ENCODE measurements at regions not wholly inside any gene's neighbourhood (a gene's known extent, or its start where the extent isn't known, plus 50 kb on each side); places are given as distances from the start of the nearest gene placed in this dataset.

DNA sequence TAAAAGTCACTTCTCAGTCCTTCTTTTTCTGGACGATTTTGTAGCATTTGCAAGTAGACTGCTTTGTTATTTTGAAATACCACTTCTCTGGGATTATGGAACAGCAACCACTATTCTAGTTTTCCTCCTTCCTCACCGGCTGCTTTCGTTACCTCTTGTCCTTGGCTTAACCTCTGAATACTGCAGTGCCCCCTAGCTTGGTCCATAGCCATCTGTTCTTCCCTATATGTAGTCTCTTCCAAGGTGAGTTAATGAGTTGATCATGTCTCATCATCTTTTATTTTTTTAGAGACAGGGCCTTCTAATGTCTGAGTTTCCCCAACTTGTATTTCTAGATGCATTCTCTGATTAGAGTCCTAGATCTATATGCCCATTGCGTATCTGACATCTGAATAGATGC lies 694.3 kb downstream of the NTRK3 start:
- ChIA-PET CTCF (no interaction called here), POLR2A (ENCODE audit: unreplicated experiment) (no interaction called here)
- no peak overlapping the region for H2BK20ac ChIP-seq (ENCODE audit: low read depth, low read length)
- no peak overlapping the region for H3K27ac ChIP-seq (ENCODE audit: insufficient read depth, low read length)
- H3K18ac ChIP-seq (ENCODE audit: low read depth, low read length) = no peak overlapping the region
- H3K9me1 ChIP-seq (ENCODE audit: insufficient read depth, low read length) = no peaks in the 10 kb centered on the region
- no peak overlapping the region for H3K4me2 ChIP-seq (ENCODE audit: low read depth, low read length)
- no peaks in the 10 kb centered on the region for H3K36me3 ChIP-seq (ENCODE audit: control insufficient read depth, insufficient read depth, low read length)
- H2BK15ac ChIP-seq (ENCODE audit: low read depth, low read length) = no peak overlapping the region
- H3K9ac ChIP-seq (ENCODE audit: low read depth, low read length) = no peak overlapping the region
- H2BK120ac ChIP-seq (ENCODE audit: low read depth, low read length) = no peak overlapping the region
- H3K79me1 ChIP-seq (ENCODE audit: low read depth in 1 of 2, low read length in 2 of 2) = no peaks in the 10 kb centered on the region
- H4K8ac ChIP-seq (ENCODE audit: low read depth in 2 of 2, low read length in 2 of 2) = no peak overlapping the region
- no peaks in the 10 kb centered on the region for H3K4me1 ChIP-seq (ENCODE audit: control insufficient read depth, insufficient read depth, low read length)
- intact Hi-C loops (cut with micrococcal nuclease) (no loop called here), dilution Hi-C loops (cut with HindIII; ENCODE audit: low sequenced_read_pairs, unreplicated experiment) (no loop called here), in situ Hi-C loops (cut with MboI; ENCODE audit: low sequenced_read_pairs) (no loop called here)
- DNase-seq (no peak), ATAC-seq (ENCODE audit: low read depth) (no peak)
- no peak overlapping the region for H3K4ac ChIP-seq (ENCODE audit: low read depth, low read length)
- H2BK5ac ChIP-seq (ENCODE audit: low read depth, low read length, poor library complexity, severe bottlenecking) = no peak overlapping the region
- no peaks in the 10 kb centered on the region for H4K20me1 ChIP-seq (ENCODE audit: insufficient read depth, low read length)
- no peak overlapping the region for H2AK5ac ChIP-seq (ENCODE audit: low read depth, low read length)
- no peak overlapping the region for H3K4me3 ChIP-seq (ENCODE audit: insufficient read depth, low read depth, low read length)
- no peak overlapping the region for H4K5ac ChIP-seq (ENCODE audit: low read depth, low read length)
- no peak for TF ChIP-seq MXI1 (IDR thresholded peaks at IDR 0.05; ENCODE audit: borderline replicate concordance, low read depth, low read length)
- no peak for TF ChIP-seq CEBPB (IDR thresholded peaks at IDR 0.05; ENCODE audit: low read depth, low read length)
- TF ChIP-seq RCOR1 (IDR thresholded peaks at IDR 0.05; ENCODE audit: insufficient replicate concordance, low read length) = no peak
- TF ChIP-seq, protein P1, sequence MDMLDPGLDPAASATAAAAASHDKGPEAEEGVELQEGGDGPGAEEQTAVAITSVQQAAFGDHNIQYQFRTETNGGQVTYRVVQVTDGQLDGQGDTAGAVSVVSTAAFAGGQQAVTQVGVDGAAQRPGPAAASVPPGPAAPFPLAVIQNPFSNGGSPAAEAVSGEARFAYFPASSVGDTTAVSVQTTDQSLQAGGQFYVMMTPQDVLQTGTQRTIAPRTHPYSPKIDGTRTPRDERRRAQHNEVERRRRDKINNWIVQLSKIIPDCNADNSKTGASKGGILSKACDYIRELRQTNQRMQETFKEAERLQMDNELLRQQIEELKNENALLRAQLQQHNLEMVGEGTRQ (IDR thresholded peaks at IDR 0.05; ENCODE audit: low read depth, low read length) = no peak
- TF ChIP-seq RAD21 (IDR thresholded peaks at IDR 0.05; ENCODE audit: low read length) = no peak
- no peak for TF ChIP-seq MAZ (IDR thresholded peaks at IDR 0.05; ENCODE audit: borderline replicate concordance, low read depth, low read length)
- no peak for TF ChIP-seq BHLHE40 (IDR thresholded peaks at IDR 0.05; ENCODE audit: low read depth, low read length)
- TF ChIP-seq NFE2L2 (IDR thresholded peaks at IDR 0.05; ENCODE audit: low read depth, low read length) = no peak
- TF ChIP-seq, protein P2, sequence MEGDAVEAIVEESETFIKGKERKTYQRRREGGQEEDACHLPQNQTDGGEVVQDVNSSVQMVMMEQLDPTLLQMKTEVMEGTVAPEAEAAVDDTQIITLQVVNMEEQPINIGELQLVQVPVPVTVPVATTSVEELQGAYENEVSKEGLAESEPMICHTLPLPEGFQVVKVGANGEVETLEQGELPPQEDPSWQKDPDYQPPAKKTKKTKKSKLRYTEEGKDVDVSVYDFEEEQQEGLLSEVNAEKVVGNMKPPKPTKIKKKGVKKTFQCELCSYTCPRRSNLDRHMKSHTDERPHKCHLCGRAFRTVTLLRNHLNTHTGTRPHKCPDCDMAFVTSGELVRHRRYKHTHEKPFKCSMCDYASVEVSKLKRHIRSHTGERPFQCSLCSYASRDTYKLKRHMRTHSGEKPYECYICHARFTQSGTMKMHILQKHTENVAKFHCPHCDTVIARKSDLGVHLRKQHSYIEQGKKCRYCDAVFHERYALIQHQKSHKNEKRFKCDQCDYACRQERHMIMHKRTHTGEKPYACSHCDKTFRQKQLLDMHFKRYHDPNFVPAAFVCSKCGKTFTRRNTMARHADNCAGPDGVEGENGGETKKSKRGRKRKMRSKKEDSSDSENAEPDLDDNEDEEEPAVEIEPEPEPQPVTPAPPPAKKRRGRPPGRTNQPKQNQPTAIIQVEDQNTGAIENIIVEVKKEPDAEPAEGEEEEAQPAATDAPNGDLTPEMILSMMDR (conservative IDR thresholded peaks at IDR 0.05; ENCODE audit: low read depth, low read length) = no peak
- TF ChIP-seq, protein P3, sequence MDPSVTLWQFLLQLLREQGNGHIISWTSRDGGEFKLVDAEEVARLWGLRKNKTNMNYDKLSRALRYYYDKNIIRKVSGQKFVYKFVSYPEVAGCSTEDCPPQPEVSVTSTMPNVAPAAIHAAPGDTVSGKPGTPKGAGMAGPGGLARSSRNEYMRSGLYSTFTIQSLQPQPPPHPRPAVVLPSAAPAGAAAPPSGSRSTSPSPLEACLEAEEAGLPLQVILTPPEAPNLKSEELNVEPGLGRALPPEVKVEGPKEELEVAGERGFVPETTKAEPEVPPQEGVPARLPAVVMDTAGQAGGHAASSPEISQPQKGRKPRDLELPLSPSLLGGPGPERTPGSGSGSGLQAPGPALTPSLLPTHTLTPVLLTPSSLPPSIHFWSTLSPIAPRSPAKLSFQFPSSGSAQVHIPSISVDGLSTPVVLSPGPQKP (IDR thresholded peaks at IDR 0.05; ENCODE audit: borderline replicate concordance, low read depth, low read length) = no peak
- TF ChIP-seq MAFK (IDR thresholded peaks at IDR 0.05; ENCODE audit: low read depth, low read length) = no peak
- no peak for TF ChIP-seq RFX5 (IDR thresholded peaks at IDR 0.05; ENCODE audit: low read depth, low read length)
- TF ChIP-seq POLR2A (IDR thresholded peaks at IDR 0.05; ENCODE audit: low read depth, low read length) = no peak
- TF ChIP-seq CHD1 (IDR thresholded peaks at IDR 0.05; ENCODE audit: low read depth, low read length) = no peak
- TF ChIP-seq FOS (IDR thresholded peaks at IDR 0.05; ENCODE audit: low read depth, low read length) = no peak
- TF ChIP-seq SMC3 (IDR thresholded peaks at IDR 0.05; ENCODE audit: low read depth, low read length) = no peak
- no peak overlapping the region for H3K56ac ChIP-seq (ENCODE audit: extremely low read depth, insufficient read depth, low read length)
- H2AK9ac ChIP-seq (replicated peaks; ENCODE audit: low read depth, low read length, poor library complexity) = no peak overlapping the region
- H4K91ac ChIP-seq (ENCODE audit: insufficient read depth, low read depth, low read length) = no peak overlapping the region
- H3K9me3 ChIP-seq (ENCODE audit: control insufficient read depth, insufficient read depth, low read length) = peaks cover 11% of the 10 kb centered on the region; the same call in 1 of the 2 replicates
- H3K14ac ChIP-seq (replicated peaks; ENCODE audit: low read depth, low read length) = no peak overlapping the region
- no peak overlapping the region for H3K23ac ChIP-seq (ENCODE audit: low read depth, low read length)
- 83% methylated on average over 1 of the region's 4 CpGs; no CpG with 5 or more reads in 1 of the 2 experiments for WGBS, 2 experiments (ENCODE audit: extremely low coverage in 2 of 2, insufficient read length in 1 of 2)
- H3K27me3 ChIP-seq (ENCODE audit: control insufficient read depth, insufficient read depth, low read length) = no peaks in the 10 kb centered on the region
- no TSS peak for BruUV-seq (replicated peaks)
- H2AFZ ChIP-seq (replicated peaks; ENCODE audit: low read length, poor library complexity) = no peak overlapping the region
